AG09309 (cell line): ENCODE measurements at regions not wholly inside any gene's neighbourhood (a gene's known extent, or its start where the extent isn't known, plus 50 kb on each side); places are given as distances from the start of the nearest gene placed in this dataset.

Experiments
- DNase-seq: peaks from one replicate; pipeline ENCODE4 v3.0.0-alpha.2; 2010; ENCODE audit warnings: low read depth
- H3K4me3 ChIP-seq: 2 replicates; pipeline ENCODE4 v1.5.1; 2011; ENCODE audit warnings: mild to moderate bottlenecking, low read depth, low read length, moderate library complexity; ENCODE audit not compliant: control insufficient read depth
- TF ChIP-seq, protein P1 (sequence below): IDR thresholded peaks from 2 replicates; pipeline ENCODE4 v1.5.1; 2011; ENCODE audit warnings: mild to moderate bottlenecking, low read depth, low read length, inconsistent platforms; ENCODE audit not compliant: insufficient read depth, control insufficient read depth; ENCODE audit errors: missing control alignments

GRCh38 chr10:8533462-8533861 lies 479.0 kb downstream of the GATA3 start:
- TF ChIP-seq, protein P1, sequence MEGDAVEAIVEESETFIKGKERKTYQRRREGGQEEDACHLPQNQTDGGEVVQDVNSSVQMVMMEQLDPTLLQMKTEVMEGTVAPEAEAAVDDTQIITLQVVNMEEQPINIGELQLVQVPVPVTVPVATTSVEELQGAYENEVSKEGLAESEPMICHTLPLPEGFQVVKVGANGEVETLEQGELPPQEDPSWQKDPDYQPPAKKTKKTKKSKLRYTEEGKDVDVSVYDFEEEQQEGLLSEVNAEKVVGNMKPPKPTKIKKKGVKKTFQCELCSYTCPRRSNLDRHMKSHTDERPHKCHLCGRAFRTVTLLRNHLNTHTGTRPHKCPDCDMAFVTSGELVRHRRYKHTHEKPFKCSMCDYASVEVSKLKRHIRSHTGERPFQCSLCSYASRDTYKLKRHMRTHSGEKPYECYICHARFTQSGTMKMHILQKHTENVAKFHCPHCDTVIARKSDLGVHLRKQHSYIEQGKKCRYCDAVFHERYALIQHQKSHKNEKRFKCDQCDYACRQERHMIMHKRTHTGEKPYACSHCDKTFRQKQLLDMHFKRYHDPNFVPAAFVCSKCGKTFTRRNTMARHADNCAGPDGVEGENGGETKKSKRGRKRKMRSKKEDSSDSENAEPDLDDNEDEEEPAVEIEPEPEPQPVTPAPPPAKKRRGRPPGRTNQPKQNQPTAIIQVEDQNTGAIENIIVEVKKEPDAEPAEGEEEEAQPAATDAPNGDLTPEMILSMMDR = no peak
- no peak for DNase-seq
- H3K4me3 ChIP-seq = no peak overlapping the region

- DNase-seq = no peak
- H3K4me3 ChIP-seq = no peak overlapping the region
- TF ChIP-seq, protein P1 = no peak
Observed at GRCh38 chr10:8534096-8534495, 479.6 kb downstream of the GATA3 start.

DNA sequence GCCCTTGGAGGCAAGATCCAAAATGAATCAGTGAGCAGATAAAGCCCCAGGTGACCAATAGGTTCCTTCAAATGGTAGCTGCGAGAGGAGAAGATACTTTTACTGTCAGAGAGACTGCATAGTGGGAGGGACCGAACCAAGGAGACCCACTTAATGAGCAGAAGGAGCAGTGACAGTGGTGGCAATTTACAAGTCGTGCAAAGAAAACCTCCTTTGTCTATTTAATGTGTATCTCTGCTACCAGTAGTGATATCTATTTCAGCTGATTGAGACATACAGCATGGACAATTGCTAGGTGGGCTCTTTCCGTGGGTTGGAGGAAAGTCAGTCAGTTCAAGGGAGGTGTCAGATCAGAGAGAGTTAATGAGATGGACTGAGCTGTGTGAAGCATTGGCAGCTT lies 480.4 kb downstream of the GATA3 start:
- TF ChIP-seq, protein P1 = no peak
- H3K4me3 ChIP-seq = no peak overlapping the region
- DNase-seq = no peak

GRCh38 chr10:8539056-8539455 lies 484.6 kb downstream of the GATA3 start:
- no peak overlapping the region for H3K4me3 ChIP-seq
- TF ChIP-seq, protein P1 = no peak
- DNase-seq = no peak

GRCh38 chr10:8543361-8544056 lies 489.0 kb downstream of the GATA3 start:
- TF ChIP-seq, protein P1 = no peak
- no peak overlapping the region for H3K4me3 ChIP-seq
- no peak for DNase-seq

- no peak for DNase-seq
- TF ChIP-seq, protein P1 = no peak
Observed at GRCh38 chr10:8544057-8544380, 489.5 kb downstream of the GATA3 start.

More at GRCh38 chr10:8544057-8544380, 489.5 kb downstream of the GATA3 start:
- no peak overlapping the region for H3K4me3 ChIP-seq
